PC-9 (cell line): ENCODE measurements at regions not wholly inside any gene's neighbourhood (a gene's known extent, or its start where the extent isn't known, plus 50 kb on each side); places are given as distances from the start of the nearest gene placed in this dataset.

ENCODE experiments used
- BruUV-seq: library from RNA; stranded (reverse); fragments of 400-500 nt; replicated peaks from 2 replicates; lab custom pipeline; 2021; lab: Mats Ljungman, UMichigan
- CTCF ChIA-PET: fragments of 300-600 bp; sonication (Branson Sonifier 250); formaldehyde crosslinking; loops from one replicate; lab custom pipeline; 2022; ENCODE audit warnings: antibody characterized with exemption; lab: Charles Lee
- POLR2A ChIA-PET: fragments of 300-600 bp; sonication (Branson Sonifier 250); formaldehyde crosslinking; loops from one replicate; lab custom pipeline; 2022; ENCODE audit warnings: antibody characterized with exemption; ENCODE audit not compliant: unreplicated experiment; lab: Charles Lee
- DNase-seq, 2 experiments: peaks; one replicate each; pipeline versions ENCODE4 v3.0.0 to v3.0.0-alpha.2; 2015 to 2022; ENCODE audit warnings: mixed read lengths in 1 of 2
- H2AFZ ChIP-seq: fragments of 200-600 bp; sonication (generic); 2 replicates; pipeline ENCODE4 v1.8.1; 2017; ENCODE audit warnings: antibody characterized with exemption
- H3F3A ChIP-seq: fragments of 200-600 bp; sonication (generic); 2 replicates; pipeline ENCODE4 v1.8.1; 2017; ENCODE audit warnings: antibody characterized with exemption, mild to moderate bottlenecking, low read depth; ENCODE audit not compliant: insufficient read depth
- H3K27ac ChIP-seq: fragments of 200-600 bp; sonication (generic); 2 replicates; pipeline ENCODE4 v1.6.1; 2016; ENCODE audit warnings: mixed run types
- H3K27me3 ChIP-seq: fragments of 200-600 bp; sonication (generic); 2 replicates; pipeline ENCODE4 v1.6.1; 2016; ENCODE audit warnings: low read depth, mixed run types; ENCODE audit not compliant: insufficient read depth
- H3K36me3 ChIP-seq: fragments of 200-600 bp; sonication (generic); 2 replicates; pipeline ENCODE4 v1.6.1; 2016; ENCODE audit warnings: low read depth, mixed run types
- H3K4me1 ChIP-seq: fragments of 200-600 bp; sonication (generic); replicated peaks from 2 replicates; pipeline ENCODE4 v1.6.1; 2016; ENCODE audit warnings: mixed run types; ENCODE audit not compliant: insufficient read depth
- H3K4me2 ChIP-seq: fragments of 200-600 bp; sonication (generic); 2 replicates; pipeline ENCODE4 v1.6.1; 2017; ENCODE audit warnings: mixed run types
- H3K4me3 ChIP-seq: fragments of 200-600 bp; sonication (generic); 2 replicates; pipeline ENCODE4 v1.6.1; 2016; ENCODE audit warnings: mixed run types
- H3K79me2 ChIP-seq: fragments of 200-600 bp; sonication (generic); 2 replicates; pipeline ENCODE4 v1.6.1; 2017; ENCODE audit warnings: low read depth, mixed run types
- H3K9me2 ChIP-seq: fragments of 200-600 bp; sonication (generic); 2 replicates; pipeline ENCODE4 v1.8.1; 2017; ENCODE audit warnings: mild to moderate bottlenecking; ENCODE audit not compliant: insufficient read depth
- H3K9me3 ChIP-seq: fragments of 200-600 bp; sonication (generic); 2 replicates; pipeline ENCODE4 v1.8.1; 2016; ENCODE audit warnings: low read depth; ENCODE audit not compliant: insufficient read depth
- H4K20me1 ChIP-seq: fragments of 200-600 bp; sonication (generic); 2 replicates; pipeline ENCODE4 v1.8.1; 2017; ENCODE audit not compliant: insufficient read depth
- CTCF ChIP-seq: fragments of 200-600 bp; sonication (generic); conservative IDR thresholded peaks from 2 replicates; pipeline ENCODE4 v1.6.1; 2017; ENCODE audit warnings: mixed run types, antibody characterized with exemption, mild to moderate bottlenecking, moderate library complexity
- EZH2 ChIP-seq: fragments of 200-600 bp; sonication (generic); IDR thresholded peaks from 2 replicates; pipeline ENCODE4 v1.8.0; 2017; ENCODE audit warnings: antibody characterized with exemption, low read depth
- intact Hi-C: fragments of 100-400 bp; cut with micrococcal nuclease; formaldehyde crosslinking; loops from one replicate; pipeline ENCODE4 v1.10.0; 2022; ENCODE audit not compliant: unreplicated experiment

GRCh38 chr2:7788736-7789135 lies 871.5 kb downstream of the RNF144A start:
- H3K36me3 ChIP-seq: no peaks in the 10 kb centered on the region
- TF ChIP-seq EZH2 (no peak), CTCF (no peak)
- H3K4me3 ChIP-seq: no peak overlapping the region
- H3K79me2 ChIP-seq: no peaks in the 10 kb centered on the region
- no peaks in the 10 kb centered on the region for H3K9me3 ChIP-seq
- intact Hi-C loops: no loop called here
- BruUV-seq: no TSS peak
- no peak overlapping the region for H3K4me2 ChIP-seq
- ChIA-PET POLR2A (no interaction called here), CTCF (no interaction called here)
- H3F3A ChIP-seq: no peaks in the 10 kb centered on the region
- H4K20me1 ChIP-seq: 0 out of 2 replicates have a peak, but pooled peaks cover 4% of the 10 kb centered on the region
- peaks cover 16% of the 10 kb centered on the region; the same call in 1 of the 2 replicates for H3K27me3 ChIP-seq
- no peaks in the 10 kb centered on the region for H3K9me2 ChIP-seq
- DNase-seq: no peak
- H2AFZ ChIP-seq: no peak overlapping the region
- no peak overlapping the region for H3K27ac ChIP-seq
- no peaks in the 10 kb centered on the region for H3K4me1 ChIP-seq

- no peaks in the 10 kb centered on the region for H3K4me1 ChIP-seq
- no peaks in the 10 kb centered on the region for H3K9me2 ChIP-seq
- H3K4me2 ChIP-seq: no peak overlapping the region
- H2AFZ ChIP-seq: no peak overlapping the region
- no TSS peak for BruUV-seq
- no peaks in the 10 kb centered on the region for H3K36me3 ChIP-seq
- ChIA-PET CTCF (no interaction called here), POLR2A (no interaction called here)
- H3K4me3 ChIP-seq: no peak overlapping the region
- intact Hi-C loops: no loop called here
- peak in 1 of 2 experiments; percentile 51 for DNase-seq
- peaks cover 16% of the 10 kb centered on the region; the same call in 1 of the 2 replicates for H3K27me3 ChIP-seq
- no peak overlapping the region for H3K27ac ChIP-seq
- no peak for TF ChIP-seq CTCF
- no peak for TF ChIP-seq EZH2
- H4K20me1 ChIP-seq: 0 out of 2 replicates have a peak, but pooled peaks cover 4% of the 10 kb centered on the region
- no peaks in the 10 kb centered on the region for H3F3A ChIP-seq
- H3K79me2 ChIP-seq: no peaks in the 10 kb centered on the region
- H3K9me3 ChIP-seq: no peaks in the 10 kb centered on the region
Measured at GRCh38 chr2:7792031-7792651, 874.9 kb downstream of the RNF144A start.

GRCh38 chr2:7795778-7796563 lies 878.8 kb downstream of the RNF144A start:
- Histone ChIP-seq H4K20me1 (no peaks in the 10 kb centered on the region), H3K9me2 (no peaks in the 10 kb centered on the region), H3K4me3 (no peak overlapping the region), H3K79me2 (no peaks in the 10 kb centered on the region), H3K27ac (no peak overlapping the region), H3K36me3 (no peaks in the 10 kb centered on the region), H3K27me3 (peaks cover 6% of the 10 kb centered on the region; the same call in 1 of the 2 replicates), H3K9me3 (no peaks in the 10 kb centered on the region), H3F3A (no peaks in the 10 kb centered on the region), H3K4me1 (no peaks in the 10 kb centered on the region), H3K4me2 (no peak overlapping the region), H2AFZ (no peak overlapping the region)
- intact Hi-C loops: no loop called here
- peak in 1 of 2 experiments; percentile 17 for DNase-seq
- CTCF ChIA-PET: no interaction called here
- POLR2A ChIA-PET: no interaction called here
- TF ChIP-seq EZH2 (no peak), CTCF (no peak)
- no TSS peak for BruUV-seq
